Psoas muscle (tissue), 7 donors: ENCODE measurements at regions not wholly inside any gene's neighbourhood (a gene's known extent, or its start where the extent isn't known, plus 50 kb on each side); places are given as distances from the start of the nearest gene placed in this dataset.

Experiments used
- ATAC-seq, 4 donors: fragments of 200-7000 bp; cut with Tn5 transposase; one replicate each; pipeline ENCODE4 v1.9.1; 2020; ENCODE audit warnings: moderate library complexity in 3 of 4, mild to moderate bottlenecking in 2 of 4
- DNase-seq, 2 donors: peaks; one replicate each; pipeline ENCODE4 v3.0.0-alpha.2; 2020
- H3K27ac ChIP-seq: fragments of 200-600 bp; one replicate; pipeline ENCODE4 v1.8.0; 2022
- H3K27me3 ChIP-seq, 3 donors: fragments of 200-600 bp in 1 of 3; one replicate each; pipeline versions ENCODE4 v1.6.1 to v1.8.0; 2013 to 2022; ENCODE audit warnings: low read length in 2 of 3, mild to moderate bottlenecking in 2 of 3, moderate library complexity in 1 of 3; ENCODE audit not compliant: insufficient read depth in 3 of 3
- H3K36me3 ChIP-seq, 2 donors: fragments of 200-600 bp in 1 of 2; one replicate each; pipeline versions ENCODE4 v1.6.1 to v1.8.0; 2013 to 2022; ENCODE audit warnings: low read depth in 1 of 2, mild to moderate bottlenecking in 1 of 2, moderate library complexity in 1 of 2; ENCODE audit not compliant: insufficient read depth in 1 of 2
- H3K4me1 ChIP-seq: fragments of 200-600 bp; one replicate; pipeline ENCODE4 v1.8.0; 2022
- H3K4me3 ChIP-seq: fragments of 200-600 bp; one replicate; pipeline ENCODE4 v1.8.0; 2022; ENCODE audit warnings: mild to moderate bottlenecking
- H3K9me3 ChIP-seq: fragments of 200-600 bp; one replicate; pipeline ENCODE4 v1.8.0; 2022
- WGBS, 3 donors: extraction: QIAGEN DNeasy Blood & Tissue Kit; methylation state at CpG; one replicate each; pipeline versions ENCODE4 v1.1.6 to v1.1.7; 2013; 5-methylcytosine and 5-hydroxymethylcytosine counted together
- intact Hi-C, 2 donors: fragments of 100-400 bp; cut with DNase I; formaldehyde crosslinking; loops; one replicate each; pipeline versions ENCODE4 v1.11.0 to v1.14.2; 2022
- TF ChIP-seq, protein P1 (sequence below): fragments of 200-600 bp; IDR thresholded peaks from one replicate; pipeline ENCODE4 v1.8.0; 2022; ENCODE audit warnings: antibody characterized with exemption
- donor health status: healthy with polysubstance abuse.
- donor health status: DM: no; HTN: no; CAD: no; lungs with moderate emphysema.
- donor health status: Bipolar disorder and iron deficiency.
- donor health status: healthy.
- donor health status: DM: yes; HTN: yes; CAD: no.
- donor health status: DM: no; HTN: no; CAD: no.
- donor health status: DM: yes; HTN: yes; CAD: no.

DNA sequence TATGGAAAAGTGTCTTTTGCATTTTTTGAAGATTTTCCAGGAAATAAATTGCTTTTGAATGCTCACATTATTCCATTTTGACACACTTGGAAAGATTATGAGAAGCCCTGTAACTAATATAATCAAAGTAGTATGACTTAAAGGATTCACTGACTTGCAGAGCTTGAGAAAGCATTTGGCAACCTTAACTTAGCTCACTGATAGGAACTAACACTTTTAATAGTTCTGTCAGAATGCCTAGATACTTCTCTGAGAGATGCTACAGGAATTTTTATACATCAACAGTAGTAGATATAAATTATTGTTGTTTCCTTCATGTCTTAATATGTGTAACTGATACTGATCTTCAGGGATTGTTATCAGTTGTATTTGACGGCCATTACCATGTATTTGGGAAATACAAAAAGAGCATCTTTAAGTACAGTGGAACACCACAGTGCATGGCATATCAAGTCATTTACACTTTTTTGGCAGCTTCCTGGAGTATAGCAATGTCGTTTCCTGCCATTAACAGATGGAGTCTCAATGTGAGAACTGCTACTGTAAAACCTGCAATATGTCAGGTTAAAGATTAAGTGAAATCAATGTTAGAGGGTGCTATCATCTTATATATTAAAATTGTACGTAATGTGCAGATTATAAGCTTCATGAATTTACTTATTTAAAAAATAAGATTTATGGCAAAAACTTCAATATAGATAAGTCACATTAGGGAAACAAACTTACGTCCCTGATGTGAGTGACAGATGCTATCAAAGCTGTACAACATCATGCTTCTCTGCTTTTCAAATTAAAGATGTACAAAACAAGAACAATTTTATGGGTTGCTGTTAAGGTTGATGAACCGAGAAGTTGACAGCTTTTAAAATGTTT, 1159.8 kb upstream of the MIR17HG start:
- Histone ChIP-seq H3K9me3 (no peaks in the 10 kb centered on the region), H3K27me3 (no peaks in the 10 kb centered on the region), H3K4me1 (no peaks in the 10 kb centered on the region), H3K36me3 (no peaks in the 10 kb centered on the region), H3K4me3 (no peak overlapping the region), H3K27ac (no peak overlapping the region)
- 46 to 51% (median 46%) methylated on average over 5 of the region's 5 CpGs for WGBS, 3 donors
- TF ChIP-seq, protein P1, sequence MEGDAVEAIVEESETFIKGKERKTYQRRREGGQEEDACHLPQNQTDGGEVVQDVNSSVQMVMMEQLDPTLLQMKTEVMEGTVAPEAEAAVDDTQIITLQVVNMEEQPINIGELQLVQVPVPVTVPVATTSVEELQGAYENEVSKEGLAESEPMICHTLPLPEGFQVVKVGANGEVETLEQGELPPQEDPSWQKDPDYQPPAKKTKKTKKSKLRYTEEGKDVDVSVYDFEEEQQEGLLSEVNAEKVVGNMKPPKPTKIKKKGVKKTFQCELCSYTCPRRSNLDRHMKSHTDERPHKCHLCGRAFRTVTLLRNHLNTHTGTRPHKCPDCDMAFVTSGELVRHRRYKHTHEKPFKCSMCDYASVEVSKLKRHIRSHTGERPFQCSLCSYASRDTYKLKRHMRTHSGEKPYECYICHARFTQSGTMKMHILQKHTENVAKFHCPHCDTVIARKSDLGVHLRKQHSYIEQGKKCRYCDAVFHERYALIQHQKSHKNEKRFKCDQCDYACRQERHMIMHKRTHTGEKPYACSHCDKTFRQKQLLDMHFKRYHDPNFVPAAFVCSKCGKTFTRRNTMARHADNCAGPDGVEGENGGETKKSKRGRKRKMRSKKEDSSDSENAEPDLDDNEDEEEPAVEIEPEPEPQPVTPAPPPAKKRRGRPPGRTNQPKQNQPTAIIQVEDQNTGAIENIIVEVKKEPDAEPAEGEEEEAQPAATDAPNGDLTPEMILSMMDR, result no peak
- intact Hi-C loops, result no loop called here
- no peak for ATAC-seq
- no peak for DNase-seq

DNA sequence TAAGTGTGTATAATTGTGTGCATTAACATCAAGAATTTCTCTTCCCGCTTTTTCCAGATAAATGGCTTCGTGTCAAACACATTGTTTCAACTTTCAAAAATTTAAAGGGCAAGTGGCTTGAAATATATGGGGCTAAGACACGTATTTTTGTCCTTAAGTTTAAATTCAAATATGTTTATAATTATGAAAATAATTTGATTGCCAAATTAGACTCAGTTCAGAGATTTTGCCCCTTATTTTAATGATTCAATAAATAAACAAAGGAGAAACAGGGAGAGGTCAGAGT, 1159.2 kb upstream of the MIR17HG start:
- TF ChIP-seq, protein P1, result no peak
- DNase-seq (no peak), ATAC-seq (no peak)
- H3K27me3 ChIP-seq, result no peaks in the 10 kb centered on the region
- H3K9me3 ChIP-seq, result no peaks in the 10 kb centered on the region
- no peak overlapping the region for H3K27ac ChIP-seq
- no peaks in the 10 kb centered on the region for H3K36me3 ChIP-seq
- no peak overlapping the region for H3K4me3 ChIP-seq
- 49 to 59% (median 52%) methylated on average over 3 of the region's 3 CpGs for WGBS, 3 donors
- no peaks in the 10 kb centered on the region for H3K4me1 ChIP-seq
- intact Hi-C loops, result no loop called here

DNA sequence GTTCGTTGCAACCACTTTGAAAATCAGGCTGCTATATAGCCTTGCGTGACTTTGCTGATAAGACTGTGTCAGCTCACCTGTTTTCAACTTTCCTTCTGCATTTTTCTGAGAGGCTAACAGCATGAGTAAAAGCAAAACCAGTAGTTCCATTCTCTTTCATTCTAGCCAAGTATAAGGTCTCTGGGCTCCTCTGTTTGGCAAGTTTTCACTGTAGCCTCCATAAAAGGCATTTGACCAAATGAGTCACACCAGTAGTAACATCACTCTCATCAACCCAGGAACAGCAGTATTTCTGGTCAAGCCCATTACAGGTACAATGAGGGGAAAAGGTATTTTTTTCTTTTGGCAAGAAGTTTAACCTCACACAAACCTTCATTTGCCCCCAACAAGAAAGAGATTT, 1149.8 kb upstream of the MIR17HG start:
- Histone ChIP-seq H3K4me1 (no peaks in the 10 kb centered on the region), H3K9me3 (no peaks in the 10 kb centered on the region), H3K4me3 (no peak overlapping the region), H3K36me3 (no peaks in the 10 kb centered on the region), H3K27me3 (no peaks in the 10 kb centered on the region), H3K27ac (no peak overlapping the region)
- ATAC-seq, result no peak
- intact Hi-C loops, result no loop called here
- TF ChIP-seq, protein P1, result no peak
- DNase-seq, result no peak
- 74 to 77% (median 77%) methylated on average over 2 of the region's 2 CpGs for WGBS, 3 donors

DNA sequence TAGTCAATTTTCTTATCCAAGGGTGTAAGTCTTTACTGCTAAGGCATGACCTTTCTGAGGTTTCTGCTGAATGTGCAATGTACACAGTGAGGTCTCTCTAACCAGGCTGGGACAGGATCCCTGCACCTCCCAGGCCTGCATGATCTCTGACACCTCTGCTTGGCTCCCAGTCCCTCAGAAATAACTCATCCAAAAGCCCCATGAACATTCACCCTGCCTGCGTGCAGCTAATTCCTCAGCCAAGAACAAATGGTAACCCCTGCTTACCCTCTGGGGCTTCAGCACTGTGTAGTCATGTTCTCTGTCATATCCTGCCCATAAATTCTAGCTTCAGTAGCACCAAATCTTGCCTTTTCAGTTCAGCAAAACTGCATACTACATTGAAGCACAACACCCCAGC, 1146.3 kb upstream of the MIR17HG start:
- Histone ChIP-seq H3K4me1 (no peaks in the 10 kb centered on the region), H3K27me3 (no peaks in the 10 kb centered on the region), H3K9me3 (no peaks in the 10 kb centered on the region), H3K4me3 (no peak overlapping the region), H3K27ac (no peak overlapping the region), H3K36me3 (no peaks in the 10 kb centered on the region)
- TF ChIP-seq, protein P1, result no peak
- DNase-seq (no peak), ATAC-seq (no peak)
- 5 to 11% (median 9%) methylated on average over 1 of the region's 1 CpG for WGBS, 3 donors
- intact Hi-C loops, result no loop called here
